ENCODE measurements at regions not wholly inside any gene's neighbourhood (a gene's known extent, or its start where the extent isn't known, plus 50 kb on each side); places are given as distances from the start of the nearest gene placed in this dataset.

DNA sequence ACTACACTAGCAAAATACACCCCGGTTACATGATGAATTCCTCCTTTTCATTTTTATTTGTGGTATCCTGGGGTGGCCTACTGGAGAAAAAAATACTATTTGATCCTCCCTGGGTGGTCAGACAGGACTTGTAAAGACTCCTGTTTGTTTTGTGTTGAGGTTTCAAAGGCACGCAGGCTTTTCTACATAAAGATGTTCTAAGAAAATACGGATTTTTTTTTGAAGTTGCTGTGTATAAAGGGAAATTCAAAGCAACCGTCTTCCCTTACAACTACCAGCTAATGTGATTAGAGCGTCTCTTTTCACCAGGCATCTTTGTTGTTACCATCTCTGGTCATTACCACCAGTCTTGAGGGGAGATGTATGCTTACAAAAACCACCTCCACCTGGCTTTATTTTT is 187.1 kb downstream of the SOX4 start:
- Histone ChIP-seq H3K4me1 (no peaks in the 10 kb centered on the region), H3K27me3 (no peaks in the 10 kb centered on the region), H3K9me3 (no peaks in the 10 kb centered on the region), H3K36me3 (no peaks in the 10 kb centered on the region), H3K4me3 (no peak overlapping the region), H3K27ac (no peak overlapping the region)
- TF ChIP-seq, protein P1, sequence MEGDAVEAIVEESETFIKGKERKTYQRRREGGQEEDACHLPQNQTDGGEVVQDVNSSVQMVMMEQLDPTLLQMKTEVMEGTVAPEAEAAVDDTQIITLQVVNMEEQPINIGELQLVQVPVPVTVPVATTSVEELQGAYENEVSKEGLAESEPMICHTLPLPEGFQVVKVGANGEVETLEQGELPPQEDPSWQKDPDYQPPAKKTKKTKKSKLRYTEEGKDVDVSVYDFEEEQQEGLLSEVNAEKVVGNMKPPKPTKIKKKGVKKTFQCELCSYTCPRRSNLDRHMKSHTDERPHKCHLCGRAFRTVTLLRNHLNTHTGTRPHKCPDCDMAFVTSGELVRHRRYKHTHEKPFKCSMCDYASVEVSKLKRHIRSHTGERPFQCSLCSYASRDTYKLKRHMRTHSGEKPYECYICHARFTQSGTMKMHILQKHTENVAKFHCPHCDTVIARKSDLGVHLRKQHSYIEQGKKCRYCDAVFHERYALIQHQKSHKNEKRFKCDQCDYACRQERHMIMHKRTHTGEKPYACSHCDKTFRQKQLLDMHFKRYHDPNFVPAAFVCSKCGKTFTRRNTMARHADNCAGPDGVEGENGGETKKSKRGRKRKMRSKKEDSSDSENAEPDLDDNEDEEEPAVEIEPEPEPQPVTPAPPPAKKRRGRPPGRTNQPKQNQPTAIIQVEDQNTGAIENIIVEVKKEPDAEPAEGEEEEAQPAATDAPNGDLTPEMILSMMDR (IDR thresholded peaks at IDR 0.05), result no peak
- TF ChIP-seq POLR2A (IDR thresholded peaks at IDR 0.05) (no peak), POLR2AphosphoS5 (IDR thresholded peaks at IDR 0.05; ENCODE audit: insufficient read depth in 1 of 2, low read depth in 1 of 2) (no peak)
- intact Hi-C loops (cut with DNase I), result no loop called here
- no peak for DNase-seq (ENCODE audit: extremely low spot score in 2 of 2)

DNA sequence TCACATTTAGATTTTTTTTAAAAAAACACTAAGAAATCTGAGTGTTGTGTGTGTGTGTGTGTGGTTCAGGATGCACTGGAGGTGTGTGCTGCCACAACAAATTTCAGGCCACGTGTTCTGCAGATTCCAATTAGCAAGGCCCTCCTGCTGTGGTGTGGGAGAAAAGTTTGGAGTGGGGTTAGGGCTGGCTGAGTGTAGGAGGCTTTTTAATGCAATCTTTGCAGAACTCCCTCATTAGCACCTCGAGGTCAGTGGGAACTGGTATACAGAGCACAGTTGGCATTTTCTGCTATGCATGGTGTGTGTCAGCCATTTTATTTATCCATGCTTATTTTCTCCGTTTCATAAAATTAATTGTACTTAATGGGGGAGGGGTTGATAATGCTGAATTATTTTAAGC is 187.6 kb downstream of the SOX4 start:
- H3K4me1 ChIP-seq, result no peaks in the 10 kb centered on the region
- no peaks in the 10 kb centered on the region for H3K9me3 ChIP-seq
- TF ChIP-seq POLR2AphosphoS5 (IDR thresholded peaks at IDR 0.05; ENCODE audit: insufficient read depth in 1 of 2, low read depth in 1 of 2) (no peak), POLR2A (IDR thresholded peaks at IDR 0.05) (no peak)
- TF ChIP-seq, protein P1 (IDR thresholded peaks at IDR 0.05), result no peak
- no peak overlapping the region for H3K27ac ChIP-seq
- H3K4me3 ChIP-seq, result no peak overlapping the region
- DNase-seq (ENCODE audit: extremely low spot score in 2 of 2), result no peak
- no peaks in the 10 kb centered on the region for H3K27me3 ChIP-seq
- no peaks in the 10 kb centered on the region for H3K36me3 ChIP-seq
- intact Hi-C loops (cut with DNase I), result no loop called here

DNA sequence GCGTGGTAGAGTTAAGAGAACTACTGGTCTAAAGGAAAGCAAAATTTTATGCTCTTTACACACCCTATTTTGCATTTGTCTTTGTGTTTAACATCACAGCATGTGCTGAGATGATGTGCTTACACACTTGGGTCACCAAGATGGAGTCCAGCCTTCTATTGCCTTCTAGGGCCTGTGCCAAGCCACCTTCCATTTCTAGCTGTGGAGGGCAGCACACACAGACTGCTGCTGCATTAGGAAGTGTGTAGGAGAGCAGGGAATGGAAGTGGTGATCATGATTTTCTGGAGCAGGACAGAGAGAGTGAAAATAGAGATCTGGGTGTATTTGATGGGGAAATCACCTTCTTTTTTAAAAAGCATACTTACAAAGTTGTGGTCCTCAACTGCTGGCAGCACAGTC is 191.6 kb downstream of the SOX4 start:
- H3K27ac ChIP-seq, result no peak overlapping the region
- no peaks in the 10 kb centered on the region for H3K9me3 ChIP-seq
- no peak overlapping the region for H3K4me3 ChIP-seq
- no peaks in the 10 kb centered on the region for H3K36me3 ChIP-seq
- no peaks in the 10 kb centered on the region for H3K27me3 ChIP-seq
- intact Hi-C loops (cut with DNase I), result no loop called here
- no peaks in the 10 kb centered on the region for H3K4me1 ChIP-seq
- no peak for DNase-seq (ENCODE audit: extremely low spot score in 2 of 2)
- TF ChIP-seq, protein P1 (IDR thresholded peaks at IDR 0.05), result no peak
- TF ChIP-seq POLR2A (IDR thresholded peaks at IDR 0.05) (no peak), POLR2AphosphoS5 (IDR thresholded peaks at IDR 0.05; ENCODE audit: insufficient read depth in 1 of 2, low read depth in 1 of 2) (no peak)

DNA sequence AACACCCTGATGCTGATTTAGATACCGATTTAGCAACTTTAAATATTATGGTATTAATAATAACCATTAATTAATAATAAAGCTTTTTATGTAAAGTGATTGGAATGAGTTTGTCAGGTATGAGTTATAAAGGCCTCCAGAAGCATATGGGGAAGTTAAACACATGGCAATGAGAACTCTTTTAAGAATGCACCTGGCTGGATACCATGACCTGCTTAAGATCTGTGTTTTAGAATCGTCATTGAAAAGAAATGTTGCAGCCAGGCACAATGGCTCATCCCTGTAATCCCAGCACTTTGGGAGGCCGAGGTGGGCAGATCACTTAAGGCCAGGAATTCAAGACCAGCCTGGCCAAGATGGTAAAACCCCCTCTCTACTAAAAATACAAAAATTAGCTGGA is 197.5 kb downstream of the SOX4 start:
- Histone ChIP-seq H3K27ac (no peak overlapping the region), H3K4me3 (no peak overlapping the region), H3K9me3 (no peaks in the 10 kb centered on the region), H3K4me1 (no peaks in the 10 kb centered on the region), H3K36me3 (no peaks in the 10 kb centered on the region), H3K27me3 (no peaks in the 10 kb centered on the region)
- DNase-seq (ENCODE audit: extremely low spot score in 2 of 2), result no peak
- intact Hi-C loops (cut with DNase I), result no loop called here
- TF ChIP-seq POLR2A (IDR thresholded peaks at IDR 0.05) (no peak), POLR2AphosphoS5 (IDR thresholded peaks at IDR 0.05; ENCODE audit: insufficient read depth in 1 of 2, low read depth in 1 of 2) (no peak)
- TF ChIP-seq, protein P1 (IDR thresholded peaks at IDR 0.05), result no peak

DNA sequence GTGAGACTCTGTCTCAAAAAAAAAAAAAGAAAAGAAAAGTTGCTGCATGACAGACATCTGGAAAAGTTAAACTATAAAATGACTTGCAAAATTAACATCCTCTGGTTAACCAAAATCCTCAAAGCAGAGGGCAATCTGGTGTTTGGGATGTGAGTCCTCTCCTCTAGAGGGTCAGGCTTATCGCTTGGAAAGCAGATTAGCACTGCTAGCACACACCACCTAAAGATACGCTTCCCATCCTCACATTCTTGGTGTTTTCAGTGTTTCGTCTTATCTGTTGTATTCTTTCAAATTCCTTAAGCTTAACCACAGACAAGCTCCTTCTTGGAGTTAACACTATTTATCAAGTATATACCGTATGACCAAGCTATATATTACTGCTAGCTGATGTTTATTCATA is 198.0 kb downstream of the SOX4 start:
- Histone ChIP-seq H3K9me3 (no peaks in the 10 kb centered on the region), H3K4me3 (no peak overlapping the region), H3K4me1 (no peaks in the 10 kb centered on the region), H3K36me3 (no peaks in the 10 kb centered on the region), H3K27ac (no peak overlapping the region), H3K27me3 (no peaks in the 10 kb centered on the region)
- no peak for DNase-seq (ENCODE audit: extremely low spot score in 2 of 2)
- intact Hi-C loops (cut with DNase I), result no loop called here
- TF ChIP-seq POLR2AphosphoS5 (IDR thresholded peaks at IDR 0.05; ENCODE audit: insufficient read depth in 1 of 2, low read depth in 1 of 2) (no peak), POLR2A (IDR thresholded peaks at IDR 0.05) (no peak)
- TF ChIP-seq, protein P1 (IDR thresholded peaks at IDR 0.05), result no peak
